ENCODE measurements at regions not wholly inside any gene's neighbourhood (a gene's known extent, or its start where the extent isn't known, plus 50 kb on each side); places are given as distances from the start of the nearest gene placed in this dataset.
"Not testable (repeated sequence)": the region's sequence is repeated elsewhere in the genome, so short reads cannot be mapped to it uniquely, and the experiment has no call there.

- no peaks in the 10 kb centered on the region for H3K4me1 ChIP-seq
- TF ChIP-seq CTCF (IDR thresholded peaks at IDR 0.05) (no peak), POLR2A (IDR thresholded peaks at IDR 0.05) (no peak)
- intact Hi-C loops (cut with DNase I), result loop anchor here (10.0 kb wide), 1 partner anchor 45 kb away; no protein-coding TSS in a partner anchor
- no peaks in the 10 kb centered on the region for H3K27me3 ChIP-seq
- 63 to 69% methylated on average over 8 of the region's 8 CpGs for WGBS, 2 donors
- H3K36me3 ChIP-seq, result no peaks in the 10 kb centered on the region
- no peaks in the 10 kb centered on the region for H3K9me3 ChIP-seq
- H3K4me3 ChIP-seq (replicated peaks in 1 of 3), result no peak overlapping the region
- DNase-seq, result no peak
- no peak overlapping the region for H3K27ac ChIP-seq
Measured at GRCh38 chr9:36499174-36499890, 73.4 kb upstream of the MELK start.

- H3K4me3 ChIP-seq (replicated peaks in 1 of 3); H3K27ac ChIP-seq; H3K36me3 ChIP-seq; DNase-seq; H3K9me3 ChIP-seq; H3K4me1 ChIP-seq; H3K27me3 ChIP-seq: not testable (repeated sequence)
- intact Hi-C loops (cut with DNase I), result loop anchor here (10.0 kb wide), 1 partner anchor 51 kb away; no protein-coding TSS in a partner anchor
- 81 to 95% methylated on average over 6 of the region's 6 CpGs for WGBS, 2 donors
Measured at GRCh38 chr9:36493564-36493963, 79.1 kb upstream of the MELK start.

- H3K4me3 ChIP-seq (replicated peaks in 1 of 3), result no peak overlapping the region
- 86 to 91% methylated on average over 2 of the region's 2 CpGs for WGBS, 2 donors
- intact Hi-C loops (cut with DNase I), result loop anchor here (10.0 kb wide), 1 partner anchor 52 kb away; no protein-coding TSS in a partner anchor
- H3K27ac ChIP-seq, result no peak overlapping the region
- peaks cover 7 to 10% of the 10 kb centered on the region in 2 donors for H3K4me1 ChIP-seq
- H3K27me3 ChIP-seq, result no peaks in the 10 kb centered on the region
- no peaks in the 10 kb centered on the region for H3K36me3 ChIP-seq
- H3K9me3 ChIP-seq, result no peaks in the 10 kb centered on the region
- DNase-seq, result no peak
- TF ChIP-seq CTCF (IDR thresholded peaks at IDR 0.05) (no peak), POLR2A (IDR thresholded peaks at IDR 0.05) (no peak)
Measured at GRCh38 chr9:36492865-36493264, 79.8 kb upstream of the MELK start.

GRCh38 chr9:36489453-36489852 is 83.2 kb upstream of the MELK start:
- intact Hi-C loops (cut with DNase I), result loop anchor here (10.0 kb wide), 1 partner anchor 85 kb away; the partner anchor contains the start of gene RNF38
- 91 to 93% methylated on average over 8 of the region's 8 CpGs for WGBS, 2 donors
- DNase-seq, result no peak
- no peaks in the 10 kb centered on the region for H3K27me3 ChIP-seq
- peaks cover 7 to 24% of the 10 kb centered on the region in 2 donors for H3K4me1 ChIP-seq
- no peak overlapping the region for H3K27ac ChIP-seq
- TF ChIP-seq POLR2A (IDR thresholded peaks at IDR 0.05) (no peak), CTCF (IDR thresholded peaks at IDR 0.05) (no peak)
- no peaks in the 10 kb centered on the region for H3K36me3 ChIP-seq
- H3K9me3 ChIP-seq, result no peaks in the 10 kb centered on the region
- no peak overlapping the region for H3K4me3 ChIP-seq (replicated peaks in 1 of 3)

GRCh38 chr9:36488389-36488756 is 84.3 kb upstream of the MELK start:
- DNase-seq, result peak in 1 of 2 donors; percentile 12
- no peak for TF ChIP-seq CTCF (IDR thresholded peaks at IDR 0.05)
- TF ChIP-seq POLR2A (IDR thresholded peaks at IDR 0.05), result no peak
- Histone ChIP-seq H3K27ac (peak overlapping the region; percentile 82 to 86 (median 86)), H3K36me3 (no peaks in the 10 kb centered on the region), H3K4me3 (replicated peaks in 1 of 3) (peak overlapping the region in 2 of 3 donors; percentile 35 to 46), H3K9me3 (no peaks in the 10 kb centered on the region), H3K4me1 (peaks cover 7 to 28% of the 10 kb centered on the region in 2 donors), H3K27me3 (no peaks in the 10 kb centered on the region)
- 2 to 4% methylated on average over 5 of the region's 5 CpGs for whole genome bisulfite sequencing, 2 donors
- intact Hi-C loops (cut with DNase I), result loop anchor here (10.0 kb wide), 1 partner anchor 84 kb away; the partner anchor contains the start of gene RNF38
